GM21529 (cell line): ENCODE measurements at regions not wholly inside any gene's neighbourhood (a gene's known extent, or its start where the extent isn't known, plus 50 kb on each side); places are given as distances from the start of the nearest gene placed in this dataset.
A peak's percentile ranks its signal among the peaks of the same experiment; 100 is the strongest.

Experiments
- ATAC-seq: cut with Tn5 transposase; IDR thresholded peaks from one replicate; pipeline ENCODE4 v1.9.1; 2021; ENCODE audit not compliant: unreplicated experiment

- no peak for ATAC-seq
These were observed 165.0 kb upstream of the POU3F2 start for GRCh38 chr6:98669371-98669770.

- no peak for ATAC-seq
These were observed 164.2 kb upstream of the POU3F2 start for GRCh38 chr6:98670045-98670746.

GRCh38 chr6:98672681-98673475, 161.5 kb upstream of the POU3F2 start:
- no peak for ATAC-seq

GRCh38 chr6:98678481-98678880, 155.9 kb upstream of the POU3F2 start:
- ATAC-seq = peak; percentile 62

GRCh38 chr6:98686008-98686601, 148.3 kb upstream of the POU3F2 start:
- ATAC-seq = no peak

GRCh38 chr6:98687752-98688151, 146.6 kb upstream of the POU3F2 start:
- ATAC-seq = no peak

GRCh38 chr6:98695091-98695801, 139.1 kb upstream of the POU3F2 start:
- no peak for ATAC-seq

- no peak for ATAC-seq
These were observed 123.0 kb upstream of the POU3F2 start for GRCh38 chr6:98711380-98711779.

GRCh38 chr6:98716341-98716740, 118.0 kb upstream of the POU3F2 start:
- no peak for ATAC-seq

GRCh38 chr6:98717322-98717877, 117.0 kb upstream of the POU3F2 start:
- ATAC-seq = no peak

GRCh38 chr6:98717988-98718387, 116.4 kb upstream of the POU3F2 start:
- no peak for ATAC-seq

GRCh38 chr6:98724537-98724936, 109.8 kb upstream of the POU3F2 start:
- no peak for ATAC-seq

- ATAC-seq = no peak
These were observed 87.1 kb upstream of the POU3F2 start for GRCh38 chr6:98747273-98747672.

- no peak for ATAC-seq
These were observed 86.4 kb upstream of the POU3F2 start for GRCh38 chr6:98747960-98748359.

GRCh38 chr6:98759459-98759858, 74.9 kb upstream of the POU3F2 start:
- ATAC-seq = no peak

GRCh38 chr6:98764373-98764911, 69.9 kb upstream of the POU3F2 start:
- no peak for ATAC-seq

GRCh38 chr6:98769546-98769945, 64.8 kb upstream of the POU3F2 start:
- ATAC-seq = no peak

GRCh38 chr6:98775205-98775604, 59.2 kb upstream of the POU3F2 start:
- ATAC-seq = no peak

GRCh38 chr6:98777762-98778161, 56.6 kb upstream of the POU3F2 start:
- ATAC-seq = peak; percentile 100

- no peak for ATAC-seq
These were observed 54.8 kb upstream of the POU3F2 start for GRCh38 chr6:98779618-98780017.

GRCh38 chr6:98782772-98783171, 51.6 kb upstream of the POU3F2 start:
- ATAC-seq = peak; percentile 51
